ENCODE measurements at regions not wholly inside any gene's neighbourhood (a gene's known extent, or its start where the extent isn't known, plus 50 kb on each side); places are given as distances from the start of the nearest gene placed in this dataset.
"Not testable (repeated sequence)": the region's sequence is repeated elsewhere in the genome, so short reads cannot be mapped to it uniquely, and the experiment has no call there.

- no peak for DNase-seq
These were observed 126.6 kb downstream of the HNRNPD start for GRCh38 chr4:82247171-82247570.

- no peak for DNase-seq
These were observed 132.3 kb downstream of the HNRNPD start for GRCh38 chr4:82241534-82241933.

- DNase-seq: no peak
These were observed 133.4 kb downstream of the HNRNPD start for GRCh38 chr4:82240410-82240809.

- DNase-seq: not testable (repeated sequence)
These were observed 136.6 kb downstream of the HNRNPD start for GRCh38 chr4:82237142-82237541.

- no peak for DNase-seq
These were observed 138.4 kb downstream of the HNRNPD start for GRCh38 chr4:82235346-82235745.

GRCh38 chr4:82232891-82233290, 140.9 kb downstream of the HNRNPD start:
- no peak for DNase-seq

GRCh38 chr4:82231806-82232205, 142.0 kb downstream of the HNRNPD start:
- DNase-seq: no peak

GRCh38 chr4:82230306-82230705, 143.5 kb downstream of the HNRNPD start:
- DNase-seq: no peak

- DNase-seq: no peak
These were observed 148.8 kb downstream of the HNRNPD start for GRCh38 chr4:82225030-82225429.

GRCh38 chr4:82223715-82224114, 150.1 kb downstream of the HNRNPD start:
- no peak for DNase-seq

GRCh38 chr4:82219346-82219745, 154.4 kb downstream of the HNRNPD start:
- DNase-seq: no peak

GRCh38 chr4:82217986-82218715, 155.6 kb downstream of the HNRNPD start:
- no peak for DNase-seq

GRCh38 chr4:82216219-82216618, 157.6 kb downstream of the HNRNPD start:
- DNase-seq: no peak

- DNase-seq: no peak
These were observed 158.0 kb downstream of the HNRNPD start for GRCh38 chr4:82215800-82216199.

GRCh38 chr4:82215039-82215438, 158.8 kb downstream of the HNRNPD start:
- DNase-seq: no peak

- DNase-seq: no peak
These were observed 160.0 kb downstream of the HNRNPD start for GRCh38 chr4:82213485-82214417.

- peak; percentile 32 for DNase-seq
These were observed 171.8 kb downstream of the HNRNPD start for GRCh38 chr4:82201805-82202641.

GRCh38 chr4:82201303-82201702, 172.5 kb downstream of the HNRNPD start:
- peak; percentile 3 for DNase-seq

GRCh38 chr4:82200046-82200445, 173.7 kb downstream of the HNRNPD start:
- DNase-seq: no peak

- no peak for DNase-seq
These were observed 179.5 kb downstream of the HNRNPD start for GRCh38 chr4:82194329-82194728.

GRCh38 chr4:82192017-82192673, 181.6 kb downstream of the HNRNPD start:
- no peak for DNase-seq

GRCh38 chr4:82181789-82182188, 192.0 kb downstream of the HNRNPD start:
- DNase-seq: no peak

GRCh38 chr4:82172186-82172585, 201.6 kb downstream of the HNRNPD start:
- no peak for DNase-seq

All from fibroblast of skin of right quadriceps (primary cell).